ENCODE measurements at regions not wholly inside any gene's neighbourhood (a gene's known extent, or its start where the extent isn't known, plus 50 kb on each side); places are given as distances from the start of the nearest gene placed in this dataset.

DNA sequence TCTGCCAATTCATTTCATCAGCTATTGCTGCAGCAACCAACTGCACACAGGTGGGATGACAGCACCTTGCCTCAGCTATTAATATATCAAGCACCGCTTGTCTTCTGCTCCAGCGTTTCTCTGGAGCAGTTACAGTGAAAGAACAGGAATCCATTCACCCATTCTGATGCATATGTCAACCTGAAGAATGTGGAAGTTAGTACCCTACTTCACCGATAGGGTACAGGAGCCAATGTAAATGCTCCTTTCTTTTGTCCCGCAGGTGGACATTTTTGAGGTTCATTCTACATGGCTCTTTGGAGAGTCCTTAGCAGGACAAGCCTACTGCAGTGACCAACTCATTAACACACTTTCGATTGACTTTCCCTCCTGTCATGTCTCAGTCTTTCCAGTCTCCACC, 104.4 kb upstream of the PRNP start:
- H2AFZ ChIP-seq (ENCODE audit: low read length): no peak overlapping the region
- intact Hi-C loops (cut with micrococcal nuclease; ENCODE audit: unreplicated experiment): no loop called here
- no peak overlapping the region for H3K4me3 ChIP-seq (ENCODE audit: low read depth, low read length, poor library complexity, severe bottlenecking)
- H3K27ac ChIP-seq (ENCODE audit: low read depth, low read length, poor library complexity, severe bottlenecking): no peak overlapping the region
- POLR2A ChIA-PET: interaction anchor here (0.7 to 1.1 kb wide), 2 partner anchors 13 to 654 kb away, joined by 3 read pairs; no protein-coding TSS in a partner anchor
- BruUV-seq (replicated peaks): no TSS peak
- no peak for TF ChIP-seq EZH2phosphoT487 (IDR thresholded peaks at IDR 0.05; ENCODE audit: borderline replicate concordance, low read depth, low read length)
- no peaks in the 10 kb centered on the region for H3K4me1 ChIP-seq (ENCODE audit: insufficient read depth, low read length, poor library complexity, severe bottlenecking)
- H3K4me2 ChIP-seq (ENCODE audit: low read length): no peak overlapping the region
- CTCF ChIA-PET (ENCODE audit: unreplicated experiment): no interaction called here
- H3K9me3 ChIP-seq (ENCODE audit: low read length): no peaks in the 10 kb centered on the region
- no peaks in the 10 kb centered on the region for H3K36me3 ChIP-seq (ENCODE audit: insufficient read depth, low read length)
- no peak for DNase-seq (ENCODE audit: low spot score)
- no peaks in the 10 kb centered on the region for H3K79me2 ChIP-seq (ENCODE audit: insufficient read depth, low read depth, low read length)
- H4K20me1 ChIP-seq (ENCODE audit: insufficient read depth, low read length): no peaks in the 10 kb centered on the region
- no peaks in the 10 kb centered on the region for H3K9me2 ChIP-seq (ENCODE audit: insufficient read depth, low read length)

DNA sequence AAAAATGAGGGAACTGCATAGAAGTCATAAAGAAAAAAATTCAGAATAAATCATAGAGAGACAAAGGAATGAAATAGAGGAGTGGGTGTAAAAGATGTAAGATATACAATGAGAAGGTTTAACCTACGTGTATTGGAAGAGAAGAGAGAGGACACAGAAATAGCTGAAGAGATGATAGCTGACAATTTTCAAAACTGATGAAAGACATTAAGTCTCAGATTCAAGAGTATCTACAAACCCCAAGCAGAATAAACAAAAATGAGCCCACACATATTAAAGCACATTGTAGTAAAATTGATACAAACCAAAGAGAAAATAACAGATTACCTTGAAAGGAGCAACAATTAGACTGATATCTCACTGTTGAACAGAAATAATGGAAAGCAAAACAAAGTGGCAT, 107.9 kb upstream of the PRNP start:
- H4K20me1 ChIP-seq (ENCODE audit: insufficient read depth, low read length): no peaks in the 10 kb centered on the region
- DNase-seq (ENCODE audit: low spot score): no peak
- TF ChIP-seq, protein P1, sequence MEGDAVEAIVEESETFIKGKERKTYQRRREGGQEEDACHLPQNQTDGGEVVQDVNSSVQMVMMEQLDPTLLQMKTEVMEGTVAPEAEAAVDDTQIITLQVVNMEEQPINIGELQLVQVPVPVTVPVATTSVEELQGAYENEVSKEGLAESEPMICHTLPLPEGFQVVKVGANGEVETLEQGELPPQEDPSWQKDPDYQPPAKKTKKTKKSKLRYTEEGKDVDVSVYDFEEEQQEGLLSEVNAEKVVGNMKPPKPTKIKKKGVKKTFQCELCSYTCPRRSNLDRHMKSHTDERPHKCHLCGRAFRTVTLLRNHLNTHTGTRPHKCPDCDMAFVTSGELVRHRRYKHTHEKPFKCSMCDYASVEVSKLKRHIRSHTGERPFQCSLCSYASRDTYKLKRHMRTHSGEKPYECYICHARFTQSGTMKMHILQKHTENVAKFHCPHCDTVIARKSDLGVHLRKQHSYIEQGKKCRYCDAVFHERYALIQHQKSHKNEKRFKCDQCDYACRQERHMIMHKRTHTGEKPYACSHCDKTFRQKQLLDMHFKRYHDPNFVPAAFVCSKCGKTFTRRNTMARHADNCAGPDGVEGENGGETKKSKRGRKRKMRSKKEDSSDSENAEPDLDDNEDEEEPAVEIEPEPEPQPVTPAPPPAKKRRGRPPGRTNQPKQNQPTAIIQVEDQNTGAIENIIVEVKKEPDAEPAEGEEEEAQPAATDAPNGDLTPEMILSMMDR (conservative IDR thresholded peaks at IDR 0.05; ENCODE audit: low read length): no peak
- TF ChIP-seq EZH2phosphoT487 (IDR thresholded peaks at IDR 0.05; ENCODE audit: borderline replicate concordance, low read depth, low read length): no peak
- ChIA-PET CTCF (ENCODE audit: unreplicated experiment) (no interaction called here), POLR2A (interaction anchor here (0.5 kb wide), 1 partner anchor 10 kb away, joined by 4 read pairs; no protein-coding TSS in a partner anchor)
- no peak overlapping the region for H3K27ac ChIP-seq (ENCODE audit: low read depth, low read length, poor library complexity, severe bottlenecking)
- no peaks in the 10 kb centered on the region for H3K9me3 ChIP-seq (ENCODE audit: low read length)
- intact Hi-C loops (cut with micrococcal nuclease; ENCODE audit: unreplicated experiment): no loop called here
- no peak overlapping the region for H3K4me2 ChIP-seq (ENCODE audit: low read length)
- no peak overlapping the region for H2AFZ ChIP-seq (ENCODE audit: low read length)
- H3K36me3 ChIP-seq (ENCODE audit: insufficient read depth, low read length): no peaks in the 10 kb centered on the region
- no peaks in the 10 kb centered on the region for H3K79me2 ChIP-seq (ENCODE audit: insufficient read depth, low read depth, low read length)
- no peaks in the 10 kb centered on the region for H3K9me2 ChIP-seq (ENCODE audit: insufficient read depth, low read length)
- no peaks in the 10 kb centered on the region for H3K4me1 ChIP-seq (ENCODE audit: insufficient read depth, low read length, poor library complexity, severe bottlenecking)
- H3K4me3 ChIP-seq (ENCODE audit: low read depth, low read length, poor library complexity, severe bottlenecking): no peak overlapping the region
- BruUV-seq (replicated peaks): no TSS peak

DNA sequence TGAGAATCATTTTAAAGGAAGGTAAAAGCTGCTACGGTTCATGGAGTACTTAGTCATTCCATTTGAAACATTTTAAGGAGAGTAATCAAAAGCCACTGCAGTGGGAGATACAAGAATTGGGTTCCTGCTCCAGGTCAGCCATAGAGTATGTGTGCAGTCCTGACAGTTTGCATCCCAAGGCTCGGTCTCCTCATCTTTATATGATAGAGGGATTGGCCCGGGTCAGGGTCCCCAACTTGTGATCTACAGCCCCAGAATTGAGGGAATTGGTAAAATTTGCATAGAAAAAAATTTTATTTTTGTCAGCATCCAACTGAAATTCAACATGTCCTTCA, 111.9 kb upstream of the PRNP start:
- Histone ChIP-seq H3K4me1 (ENCODE audit: insufficient read depth, low read length, poor library complexity, severe bottlenecking) (no peaks in the 10 kb centered on the region), H3K27ac (ENCODE audit: low read depth, low read length, poor library complexity, severe bottlenecking) (no peak overlapping the region), H3K9me3 (ENCODE audit: low read length) (no peaks in the 10 kb centered on the region), H3K9me2 (ENCODE audit: insufficient read depth, low read length) (no peaks in the 10 kb centered on the region), H4K20me1 (ENCODE audit: insufficient read depth, low read length) (no peaks in the 10 kb centered on the region), H3K79me2 (ENCODE audit: insufficient read depth, low read depth, low read length) (no peaks in the 10 kb centered on the region), H2AFZ (ENCODE audit: low read length) (no peak overlapping the region), H3K4me2 (ENCODE audit: low read length) (no peak overlapping the region), H3K36me3 (ENCODE audit: insufficient read depth, low read length) (no peaks in the 10 kb centered on the region), H3K4me3 (ENCODE audit: low read depth, low read length, poor library complexity, severe bottlenecking) (no peak overlapping the region)
- no TSS peak for BruUV-seq (replicated peaks)
- intact Hi-C loops (cut with micrococcal nuclease; ENCODE audit: unreplicated experiment): no loop called here
- POLR2A ChIA-PET: no interaction called here
- TF ChIP-seq, protein P1 (conservative IDR thresholded peaks at IDR 0.05; ENCODE audit: low read length): no peak
- no peak for TF ChIP-seq EZH2phosphoT487 (IDR thresholded peaks at IDR 0.05; ENCODE audit: borderline replicate concordance, low read depth, low read length)
- DNase-seq (ENCODE audit: low spot score): no peak
- CTCF ChIA-PET (ENCODE audit: unreplicated experiment): no interaction called here
